GM12892 (cell line): ENCODE measurements at regions not wholly inside any gene's neighbourhood (a gene's known extent, or its start where the extent isn't known, plus 50 kb on each side); places are given as distances from the start of the nearest gene placed in this dataset.

ENCODE experiments used
- POLR2A ChIP-seq: IDR thresholded peaks from 2 replicates; pipeline ENCODE4 v1.6.1; 2011; ENCODE audit warnings: low read depth, low read length, control low read depth
- POLR2AphosphoS5 ChIP-seq: IDR thresholded peaks from 2 replicates; pipeline ENCODE4 v1.6.1; 2011; ENCODE audit warnings: low read depth, low read length, control low read depth
- TAF1 ChIP-seq: IDR thresholded peaks from 2 replicates; pipeline ENCODE4 v1.6.1; 2011; ENCODE audit warnings: low read depth, mild to moderate bottlenecking, control low read depth, low read length, borderline replicate concordance

- TF ChIP-seq POLR2A (no peak), POLR2AphosphoS5 (no peak), TAF1 (no peak)
Measured at GRCh38 chr10:121043124-121043849, 192.1 kb downstream of the WDR11 start.
